H1 (cell line): ENCODE measurements at regions not wholly inside any gene's neighbourhood (a gene's known extent, or its start where the extent isn't known, plus 50 kb on each side); places are given as distances from the start of the nearest gene placed in this dataset.

Source experiments
- CTCF ChIA-PET: fragments of 300-600 bp; sonication (Branson Sonifier 250); formaldehyde crosslinking; loops from one replicate; lab custom pipeline; 2021; ENCODE audit not compliant: partially characterized antibody; lab: Charles Lee
- POLR2A ChIA-PET: fragments of 300-600 bp; sonication (Branson Sonifier 250); formaldehyde crosslinking; loops from one replicate; lab custom pipeline; 2021; ENCODE audit warnings: inconsistent platforms; ENCODE audit not compliant: partially characterized antibody; lab: Charles Lee
- DNase-seq, 2 experiments: peaks; one replicate each; pipeline versions ENCODE4 v3.0.0 to v3.0.0-alpha.2; 2010 to 2022; ENCODE audit warnings: low spot score in 2 of 2, low read depth in 1 of 2, mixed read lengths in 1 of 2
- FAIRE-seq: peaks from 2 replicates; lab custom pipeline; 2011; peaks lifted over from hg19 to GRCh38; lab: Jason Lieb, UNC
- H2AFZ ChIP-seq: 2 replicates; pipeline ENCODE4 v1.8.1; 2012; ENCODE audit warnings: low read length, inconsistent platforms
- H2AK5ac ChIP-seq: 2 replicates; pipeline ENCODE4 v1.6.1; 2013; ENCODE audit warnings: low read depth, low read length
- H2BK120ac ChIP-seq: replicated peaks from 2 replicates; pipeline ENCODE3; 2013; ENCODE audit warnings: low read depth, low read length, inconsistent platforms
- H2BK12ac ChIP-seq: 2 replicates; pipeline ENCODE4 v1.6.1; 2013; ENCODE audit warnings: low read depth, low read length
- H2BK15ac ChIP-seq: 2 replicates; pipeline ENCODE4 v1.6.1; 2013; ENCODE audit warnings: low read length
- H2BK20ac ChIP-seq: 2 replicates; pipeline ENCODE4 v1.6.1; 2013; ENCODE audit warnings: low read length
- H2BK5ac ChIP-seq: 2 replicates; pipeline ENCODE4 v1.6.1; 2013; ENCODE audit warnings: low read depth, low read length
- H3K14ac ChIP-seq: 2 replicates; pipeline ENCODE4 v1.6.1; 2013; ENCODE audit warnings: inconsistent platforms; ENCODE audit not compliant: insufficient read length
- H3K18ac ChIP-seq: 2 replicates; pipeline ENCODE4 v1.6.1; 2013; ENCODE audit warnings: low read length; ENCODE audit errors: extremely low read depth
- H3K23ac ChIP-seq: 2 replicates; pipeline ENCODE4 v1.6.1; 2013; ENCODE audit warnings: inconsistent platforms; ENCODE audit not compliant: insufficient read length
- H3K23me2 ChIP-seq: 2 replicates; pipeline ENCODE4 v1.6.1; 2013; ENCODE audit warnings: low read depth, low read length
- H3K27ac ChIP-seq: 2 replicates; pipeline ENCODE4 v1.6.1; 2011; ENCODE audit warnings: low read depth, low read length, inconsistent platforms
- H3K27me3 ChIP-seq, 4 experiments: replicated peaks in 1 of 4; 1 replicate in 1 of 4; 2 replicates in 3 of 4; pipeline versions ENCODE4 v1.6.1 to v1.8.1; 2011 to 2013; ENCODE audit warnings: low read length in 3 of 4, mild to moderate bottlenecking in 3 of 4, inconsistent platforms in 2 of 4, mixed read lengths in 2 of 4, moderate library complexity in 1 of 4; ENCODE audit not compliant: control insufficient read depth in 3 of 4, insufficient read depth in 3 of 4; ENCODE audit errors: extremely low read depth in 1 of 4
- H3K36me3 ChIP-seq, 4 experiments: 2 replicates each; pipeline versions ENCODE4 v1.6.1 to v1.8.1; 2011 to 2013; ENCODE audit warnings: mild to moderate bottlenecking in 4 of 4, low read length in 3 of 4, moderate library complexity in 2 of 4, control low read depth in 1 of 4, inconsistent platforms in 1 of 4; ENCODE audit not compliant: insufficient read depth in 4 of 4, control insufficient read depth in 2 of 4
- H3K4ac ChIP-seq: replicated peaks from 2 replicates; pipeline ENCODE3; 2013; ENCODE audit warnings: low read length, low read depth, mixed read lengths, inconsistent platforms; ENCODE audit not compliant: insufficient read length
- H3K4me1 ChIP-seq, 4 experiments: replicated peaks in 1 of 4; 1 replicate in 1 of 4; 2 replicates in 3 of 4; pipeline versions ENCODE4 v1.6.1 to v1.8.1; 2011 to 2013; ENCODE audit warnings: low read length in 3 of 4, inconsistent platforms in 2 of 4, mixed read lengths in 1 of 4; ENCODE audit not compliant: insufficient read depth in 4 of 4, control insufficient read depth in 3 of 4
- H3K4me2 ChIP-seq, 2 experiments: 2 replicates each; pipeline versions ENCODE4 v1.6.1 to v1.8.1; 2011 to 2013; ENCODE audit warnings: low read depth in 2 of 2, low read length in 2 of 2, control low read depth in 1 of 2, inconsistent platforms in 1 of 2, mild to moderate bottlenecking in 1 of 2; ENCODE audit not compliant: insufficient read depth in 1 of 2
- H3K4me3 ChIP-seq, 4 experiments: fragments of 200-600, 300-600 bp in 1 of 4; sonication (generic), shearing (Covaris generic), sonication (Bioruptor Twin) in 1 of 4; 2 replicates each; pipeline versions ENCODE4 v1.5.1 to v1.8.1; 2011 to 2016; ENCODE audit warnings: low read length in 4 of 4, low read depth in 3 of 4, control low read depth in 2 of 4, inconsistent platforms in 2 of 4, mild to moderate bottlenecking in 2 of 4, mixed read lengths in 1 of 4, moderate library complexity in 1 of 4; ENCODE audit not compliant: insufficient read depth in 2 of 4; ENCODE audit errors: extremely low read depth in 1 of 4
- H3K56ac ChIP-seq: replicated peaks from 2 replicates; pipeline ENCODE3; 2013; ENCODE audit warnings: low read depth, mild to moderate bottlenecking, mixed read lengths, low read length, inconsistent platforms; ENCODE audit not compliant: insufficient read length
- H3K79me1 ChIP-seq: 2 replicates; pipeline ENCODE4 v1.6.1; 2013; ENCODE audit warnings: low read depth, low read length, control low read depth
- H3K79me2 ChIP-seq, 2 experiments: 2 replicates each; pipeline versions ENCODE4 v1.6.1 to v1.8.1; 2012 to 2013; ENCODE audit warnings: low read length in 2 of 2, mild to moderate bottlenecking in 2 of 2, inconsistent platforms in 1 of 2; ENCODE audit not compliant: insufficient read depth in 2 of 2, control insufficient read depth in 1 of 2
- H3K9ac ChIP-seq, 4 experiments: replicated peaks in 1 of 4; 1 replicate in 1 of 4; 2 replicates in 3 of 4; pipeline versions ENCODE4 v1.6.1 to v1.8.1; 2011 to 2013; ENCODE audit warnings: low read depth in 3 of 4, low read length in 3 of 4, control low read depth in 2 of 4, mild to moderate bottlenecking in 2 of 4, moderate library complexity in 2 of 4, inconsistent platforms in 1 of 4; ENCODE audit errors: extremely low read depth in 1 of 4
- H3K9me3 ChIP-seq, 2 experiments: 2 replicates each; pipeline versions ENCODE4 v1.6.1 to v1.8.1; 2012 to 2013; ENCODE audit warnings: mild to moderate bottlenecking in 2 of 2, moderate library complexity in 2 of 2, control low read depth in 1 of 2, inconsistent platforms in 1 of 2, low read depth in 1 of 2, low read length in 1 of 2, mixed read lengths in 1 of 2; ENCODE audit not compliant: insufficient read depth in 2 of 2
- H4K20me1 ChIP-seq, 2 experiments: replicated peaks in 1 of 2; 2 replicates each; pipeline versions ENCODE3 to v1.8.1; 2011 to 2013; ENCODE audit warnings: inconsistent platforms in 2 of 2, low read length in 2 of 2, mild to moderate bottlenecking in 1 of 2; ENCODE audit not compliant: insufficient read depth in 2 of 2, control insufficient read depth in 1 of 2
- H4K5ac ChIP-seq: 2 replicates; pipeline ENCODE4 v1.6.1; 2013; ENCODE audit warnings: low read length, low read depth, mixed read lengths, inconsistent platforms; ENCODE audit not compliant: insufficient read length
- H4K8ac ChIP-seq: 2 replicates; pipeline ENCODE4 v1.8.0; 2013; ENCODE audit warnings: mild to moderate bottlenecking, moderate library complexity, low read length, inconsistent platforms; ENCODE audit not compliant: insufficient read depth; ENCODE audit errors: extremely low read depth
- H4K91ac ChIP-seq: replicated peaks from 2 replicates; pipeline ENCODE3; 2013; ENCODE audit warnings: low read length, mixed read lengths, inconsistent platforms; ENCODE audit not compliant: insufficient read length
- BACH1 ChIP-seq: IDR thresholded peaks from 2 replicates; pipeline ENCODE4 v1.6.1; 2012; ENCODE audit warnings: low read length, improper control_type of control experiment
- BRCA1 ChIP-seq: IDR thresholded peaks from 2 replicates; pipeline ENCODE4 v1.6.1; 2012; ENCODE audit warnings: low read depth, low read length, improper control_type of control experiment
- CBX8 ChIP-seq: fragments of 300-800, 300-1000 bp; sonication (generic); IDR thresholded peaks from 2 replicates; pipeline ENCODE4 v1.7.1; 2016; ENCODE audit warnings: low read depth, low read length, borderline replicate concordance
- EGR1 ChIP-seq: IDR thresholded peaks from 2 replicates; pipeline ENCODE4 v1.6.1; 2011; ENCODE audit warnings: low read depth, low read length, borderline replicate concordance
- EP300 ChIP-seq, 2 experiments: IDR thresholded peaks; 1 replicate in 1 of 2; 2 replicates in 1 of 2; pipeline ENCODE4 v1.6.1; 2011 to 2012; ENCODE audit warnings: low read depth in 2 of 2, low read length in 2 of 2, mild to moderate bottlenecking in 2 of 2, borderline replicate concordance in 1 of 2, inconsistent platforms in 1 of 2, moderate library complexity in 1 of 2
- FOSL1 ChIP-seq: IDR thresholded peaks from 2 replicates; pipeline ENCODE4 v1.6.1; 2011; ENCODE audit warnings: mild to moderate bottlenecking, low read depth, low read length, moderate library complexity; ENCODE audit not compliant: insufficient read depth
- GTF2F1 ChIP-seq: IDR thresholded peaks from 2 replicates; pipeline ENCODE4 v1.6.1; 2012; ENCODE audit warnings: low read depth, low read length, improper control_type of control experiment, borderline replicate concordance
- RBBP5 ChIP-seq: IDR thresholded peaks from 2 replicates; pipeline ENCODE4 v1.7.1; 2012; ENCODE audit warnings: low read depth, mild to moderate bottlenecking, inconsistent platforms, low read length, moderate library complexity, borderline replicate concordance
- SIX5 ChIP-seq: IDR thresholded peaks from 2 replicates; pipeline ENCODE4 v1.6.1; 2011; ENCODE audit warnings: mild to moderate bottlenecking, low read depth, low read length
- SRF ChIP-seq: IDR thresholded peaks from 2 replicates; pipeline ENCODE4 v1.6.1; 2011; ENCODE audit warnings: mild to moderate bottlenecking, low read depth, low read length, moderate library complexity
- TAF7 ChIP-seq: optimal IDR thresholded peaks from 2 replicates; pipeline ENCODE3; 2011; ENCODE audit warnings: low read depth, mild to moderate bottlenecking, inconsistent platforms, low read length, moderate library complexity, borderline replicate concordance
- USF2 ChIP-seq: IDR thresholded peaks from 2 replicates; pipeline ENCODE4 v1.6.1; 2011; ENCODE audit warnings: low read length, improper control_type of control experiment
- WGBS, 2 experiments: shearing (Covaris generic) in 1 of 2; methylation state at CpG; one replicate each; pipeline versions ENCODE4 v1.1.6 to v1.1.7; 2013 to 2015; ENCODE audit warnings: low lambda C conversion rate in 2 of 2, mixed read lengths in 2 of 2, inconsistent platforms in 1 of 2, low coverage in 1 of 2, missing lambda C conversion rate in 1 of 2; ENCODE audit not compliant: insufficient replicate concordance in 2 of 2, insufficient coverage in 1 of 2, insufficient read length in 1 of 2; ENCODE audit errors: extremely low coverage in 1 of 2, missing lambda C conversion rate in 1 of 2; 5-methylcytosine and 5-hydroxymethylcytosine counted together

- Histone ChIP-seq H3K9ac (no peak overlapping the region), H3K4me1 (no peaks in the 10 kb centered on the region), H3K18ac (no peak overlapping the region), H3K56ac (no peak overlapping the region), H2BK20ac (no peak overlapping the region), H3K23me2 (no peaks in the 10 kb centered on the region), H3K23ac (no peak overlapping the region), H2AK5ac (no peak overlapping the region), H2BK12ac (no peak overlapping the region), H4K20me1 (no peaks in the 10 kb centered on the region), H3K4me3 (no peak overlapping the region), H3K27ac (no peak overlapping the region), H2AFZ (no peak overlapping the region), H4K8ac (no peak overlapping the region), H3K14ac (no peak overlapping the region), H3K9me3 (no peaks in the 10 kb centered on the region), H2BK15ac (no peak overlapping the region), H3K79me1 (no peaks in the 10 kb centered on the region), H2BK5ac (no peak overlapping the region), H4K91ac (no peak overlapping the region), H3K4ac (no peak overlapping the region), H3K36me3 (no peaks in the 10 kb centered on the region), H3K4me2 (no peak overlapping the region), H3K27me3 (no peaks in the 10 kb centered on the region), H2BK120ac (no peak overlapping the region), H3K79me2 (no peaks in the 10 kb centered on the region), H4K5ac (no peak overlapping the region)
- WGBS, 2 experiments: 87% methylated on average over 10 of the region's 10 CpGs; no CpG with 5 or more reads in 1 of the 2 experiments
- CTCF ChIA-PET: interaction anchor here (1.3 kb wide), 1 partner anchor 147 kb away, joined by 3 read pairs; no protein-coding TSS in a partner anchor
- FAIRE-seq (no peak), DNase-seq (no peak)
- POLR2A ChIA-PET: no interaction called here
- TF ChIP-seq RBBP5 (no peak), GTF2F1 (no peak), TAF7 (no peak), CBX8 (no peak), SRF (no peak), USF2 (no peak), BACH1 (no peak), BRCA1 (no peak), FOSL1 (no peak), EP300 (IDR thresholded peaks at IDR 0.05; ENCODE audit: borderline replicate concordance in 1 of 2, low read depth in 2 of 2, low read length in 2 of 2) (no peak), EGR1 (no peak), SIX5 (no peak)
Observed at GRCh38 chr18:78221496-78221895, 758.1 kb upstream of the SALL3 start.
